Common myeloid progenitor, CD34-positive (primary cell): ENCODE measurements at regions not wholly inside any gene's neighbourhood (a gene's known extent, or its start where the extent isn't known, plus 50 kb on each side); places are given as distances from the start of the nearest gene placed in this dataset.

Source experiments
- CTCF ChIA-PET: fragments of 350-600 bp; sonication (Branson Sonifier 250); formaldehyde crosslinking; loops from one replicate; lab custom pipeline; 2021; ENCODE audit warnings: antibody characterized with exemption; lab: Charles Lee
- POLR2A ChIA-PET: fragments of 350-600 bp; sonication (Branson Sonifier 250); formaldehyde crosslinking; loops from one replicate; lab custom pipeline; 2021; ENCODE audit warnings: antibody characterized with exemption; lab: Charles Lee
- DNase-seq, 3 donors: peaks; one replicate each; pipeline versions ENCODE4 v3.0.0 to v3.0.0-alpha.2; 2013
- H3K27ac ChIP-seq, 2 experiments: 1 replicate in 1 of 2; 2 replicates in 1 of 2; pipeline ENCODE4 v1.7.0; 2013; ENCODE audit warnings: inconsistent platforms in 2 of 2, low read length in 2 of 2, mild to moderate bottlenecking in 2 of 2, low read depth in 1 of 2, moderate library complexity in 1 of 2; ENCODE audit not compliant: severe bottlenecking in 2 of 2, insufficient read depth in 1 of 2, poor library complexity in 1 of 2
- H3K27me3 ChIP-seq, 5 experiments: replicated peaks in 2 of 5; 1 replicate in 3 of 5; 2 replicates in 2 of 5; pipeline versions ENCODE4 v1.6.1 to v1.7.0; 2013; ENCODE audit warnings: low read length in 4 of 5, mild to moderate bottlenecking in 2 of 5, moderate library complexity in 2 of 5, inconsistent platforms in 1 of 5; ENCODE audit not compliant: insufficient read depth in 5 of 5, control insufficient read depth in 4 of 5
- H3K36me3 ChIP-seq, 4 experiments: 1 replicate in 2 of 4; 2 replicates in 2 of 4; pipeline versions ENCODE4 v1.6.1 to v1.7.0; 2013; ENCODE audit warnings: low read length in 3 of 4, control low read depth in 1 of 4, mild to moderate bottlenecking in 1 of 4; ENCODE audit not compliant: control insufficient read depth in 4 of 4, insufficient read depth in 4 of 4
- H3K4me1 ChIP-seq, 4 experiments: 1 replicate in 3 of 4; 2 replicates in 1 of 4; pipeline versions ENCODE4 v1.6.1 to v1.7.1; 2013; ENCODE audit warnings: low read length in 3 of 4, mild to moderate bottlenecking in 3 of 4, control low read depth in 1 of 4, inconsistent platforms in 1 of 4, moderate library complexity in 1 of 4; ENCODE audit not compliant: control insufficient read depth in 4 of 4, insufficient read depth in 4 of 4; ENCODE audit errors: control extremely low read depth in 1 of 4
- H3K4me3 ChIP-seq, 7 experiments: 1 replicate in 4 of 7; 2 replicates in 3 of 7; pipeline versions ENCODE4 v1.5.1 to v1.7.0; 2013; ENCODE audit warnings: mild to moderate bottlenecking in 7 of 7, low read length in 6 of 7, moderate library complexity in 6 of 7, inconsistent platforms in 2 of 7, low read depth in 2 of 7, control low read depth in 1 of 7; ENCODE audit not compliant: insufficient read depth in 4 of 7, control insufficient read depth in 1 of 7; ENCODE audit errors: extremely low read depth in 1 of 7
- H3K9me3 ChIP-seq, 5 experiments: 1 replicate in 4 of 5; 2 replicates in 1 of 5; pipeline versions ENCODE4 v1.6.1 to v1.7.1; 2013; ENCODE audit warnings: low read length in 4 of 5, mild to moderate bottlenecking in 2 of 5, inconsistent platforms in 1 of 5, low read depth in 1 of 5, moderate library complexity in 1 of 5; ENCODE audit not compliant: control insufficient read depth in 4 of 5, insufficient read depth in 2 of 5; ENCODE audit errors: control extremely low read depth in 1 of 5
- WGBS: methylation state at CpG from one replicate; pipeline ENCODE4 v1.1.5; 2013; ENCODE audit not compliant: insufficient coverage; 5-methylcytosine and 5-hydroxymethylcytosine counted together

- 100% methylated on average over 3 of the region's 3 CpGs for WGBS
- POLR2A ChIA-PET = no interaction called here
- Histone ChIP-seq H3K9me3 (no peaks in the 10 kb centered on the region), H3K4me1 (no peaks in the 10 kb centered on the region), H3K27ac (no peak overlapping the region), H3K4me3 (no peak overlapping the region), H3K36me3 (no peaks in the 10 kb centered on the region), H3K27me3 (no peaks in the 10 kb centered on the region)
- DNase-seq = no peak
- CTCF ChIA-PET = no interaction called here
Observed at GRCh38 chr3:59339818-59340217, 290.0 kb upstream of the CFAP20DC start.

GRCh38 chr3:59338934-59339333, 289.1 kb upstream of the CFAP20DC start:
- Histone ChIP-seq H3K4me1 (no peaks in the 10 kb centered on the region), H3K27me3 (no peaks in the 10 kb centered on the region), H3K9me3 (peaks cover 0 to 2% (median 0%) of the 10 kb centered on the region in 5 experiments), H3K4me3 (no peak overlapping the region), H3K27ac (no peak overlapping the region), H3K36me3 (no peaks in the 10 kb centered on the region)
- ChIA-PET POLR2A (no interaction called here), CTCF (no interaction called here)
- no peak for DNase-seq
- 96% methylated on average over 4 of the region's 7 CpGs for WGBS

GRCh38 chr3:59335338-59335737, 285.5 kb upstream of the CFAP20DC start:
- ChIA-PET POLR2A (no interaction called here), CTCF (no interaction called here)
- DNase-seq = no peak
- Histone ChIP-seq H3K27me3 (no peaks in the 10 kb centered on the region), H3K9me3 (peaks cover 0 to 11% (median 0%) of the 10 kb centered on the region in 5 experiments), H3K36me3 (no peaks in the 10 kb centered on the region), H3K4me1 (no peaks in the 10 kb centered on the region), H3K4me3 (no peak overlapping the region), H3K27ac (no peak overlapping the region)
- 94% methylated on average over 5 of the region's 6 CpGs for WGBS

GRCh38 chr3:59334585-59334984, 284.8 kb upstream of the CFAP20DC start:
- H3K36me3 ChIP-seq = no peaks in the 10 kb centered on the region
- 80% methylated on average over 1 of the region's 2 CpGs for WGBS
- no peak overlapping the region for H3K4me3 ChIP-seq
- H3K27ac ChIP-seq = no peak overlapping the region
- no peaks in the 10 kb centered on the region for H3K4me1 ChIP-seq
- ChIA-PET POLR2A (no interaction called here), CTCF (no interaction called here)
- no peaks in the 10 kb centered on the region for H3K27me3 ChIP-seq
- no peak for DNase-seq
- H3K9me3 ChIP-seq = peaks cover 0 to 11% (median 0%) of the 10 kb centered on the region in 5 experiments

GRCh38 chr3:59327376-59327808, 277.6 kb upstream of the CFAP20DC start:
- CTCF ChIA-PET = interaction anchor here (1.1 kb wide), 1 partner anchor 10 kb away, joined by 4 read pairs; no protein-coding TSS in a partner anchor

GRCh38 chr3:59326246-59327024, 276.6 kb upstream of the CFAP20DC start:
- ChIA-PET POLR2A (no interaction called here), CTCF (no interaction called here)
- H3K4me3 ChIP-seq = no peak overlapping the region
- H3K36me3 ChIP-seq = no peaks in the 10 kb centered on the region
- H3K4me1 ChIP-seq = no peaks in the 10 kb centered on the region
- no peak overlapping the region for H3K27ac ChIP-seq
- H3K9me3 ChIP-seq = no peaks in the 10 kb centered on the region
- WGBS = 92% methylated on average over 6 of the region's 6 CpGs
- DNase-seq = no peak
- H3K27me3 ChIP-seq = no peaks in the 10 kb centered on the region

More at GRCh38 chr3:59327376-59327808, 277.6 kb upstream of the CFAP20DC start:
- Histone ChIP-seq H3K27me3 (no peaks in the 10 kb centered on the region), H3K9me3 (peaks cover 0 to 3% (median 0%) of the 10 kb centered on the region in 5 experiments), H3K4me3 (no peak overlapping the region), H3K27ac (no peak overlapping the region), H3K36me3 (no peaks in the 10 kb centered on the region), H3K4me1 (no peaks in the 10 kb centered on the region)
- POLR2A ChIA-PET = no interaction called here
- WGBS = 83% methylated on average over 1 of the region's 3 CpGs
- no peak for DNase-seq

GRCh38 chr3:59321881-59322540, 272.2 kb upstream of the CFAP20DC start:
- Histone ChIP-seq H3K9me3 (no peaks in the 10 kb centered on the region), H3K27me3 (no peaks in the 10 kb centered on the region), H3K36me3 (no peaks in the 10 kb centered on the region), H3K27ac (no peak overlapping the region), H3K4me3 (no peak overlapping the region), H3K4me1 (no peaks in the 10 kb centered on the region)
- POLR2A ChIA-PET = no interaction called here
- DNase-seq = no peak
- WGBS = 97% methylated on average over 4 of the region's 5 CpGs
- CTCF ChIA-PET = no interaction called here
